ENCODE measurements at regions not wholly inside any gene's neighbourhood (a gene's known extent, or its start where the extent isn't known, plus 50 kb on each side); places are given as distances from the start of the nearest gene placed in this dataset.

DNA sequence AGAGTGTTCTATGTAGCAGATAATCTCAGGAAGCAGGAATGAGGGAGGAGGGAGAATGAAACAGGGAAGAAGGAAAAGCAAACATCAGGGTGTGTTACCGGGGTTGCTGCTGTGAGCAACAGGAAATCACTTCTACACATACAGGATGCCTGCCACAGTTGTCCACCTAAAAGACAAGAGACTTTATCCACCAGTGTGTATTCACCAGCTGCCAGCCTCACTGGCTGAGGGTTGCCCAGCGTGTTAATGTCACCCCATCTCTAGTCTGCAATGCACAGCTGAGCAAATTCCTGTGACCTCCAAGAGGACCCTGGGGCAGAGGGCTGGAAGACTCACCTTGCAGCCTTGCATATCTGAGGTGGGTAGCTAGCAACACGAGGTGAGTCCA, 183.7 kb downstream of the GPAM start:
- no peak for DNase-seq

DNA sequence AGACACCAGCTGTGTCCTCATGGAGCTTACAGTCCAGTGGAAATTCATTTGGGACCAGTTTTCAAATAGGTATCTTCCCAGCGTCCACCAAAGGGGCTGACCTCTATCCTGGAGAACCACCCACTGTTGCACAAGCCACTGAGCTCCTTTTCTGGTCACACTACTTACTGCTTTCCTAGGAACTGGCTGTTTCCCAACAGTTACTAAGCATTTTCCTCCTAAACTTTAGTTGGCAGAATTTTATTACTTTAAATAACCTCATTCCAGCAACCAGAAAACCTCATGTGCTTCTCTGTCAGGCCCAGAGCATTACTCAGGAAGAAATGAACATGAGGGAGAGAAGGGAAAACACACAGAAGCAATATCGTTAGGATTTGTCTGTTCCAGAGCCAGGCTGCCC, 183.1 kb downstream of the GPAM start:
- DNase-seq: no peak

DNA sequence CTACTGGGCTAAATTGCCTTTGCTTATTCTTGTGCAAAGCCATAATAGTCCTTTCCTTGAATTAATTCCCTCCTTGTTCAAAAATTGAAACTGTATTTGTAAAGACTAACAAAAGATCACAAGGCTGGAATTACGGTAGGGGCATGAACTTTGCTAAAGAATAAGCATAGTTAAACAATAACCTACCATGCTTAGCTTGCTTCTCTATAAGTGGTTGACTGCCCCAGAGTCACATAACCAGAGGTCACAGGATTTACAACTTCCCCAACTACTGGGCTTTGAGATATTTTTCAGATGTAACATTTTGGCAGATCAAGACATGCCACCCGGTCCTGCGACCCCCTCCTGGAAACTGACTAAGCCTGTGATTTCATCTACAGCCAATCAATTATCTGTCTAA, 181.4 kb downstream of the GPAM start:
- no peak for DNase-seq

DNA sequence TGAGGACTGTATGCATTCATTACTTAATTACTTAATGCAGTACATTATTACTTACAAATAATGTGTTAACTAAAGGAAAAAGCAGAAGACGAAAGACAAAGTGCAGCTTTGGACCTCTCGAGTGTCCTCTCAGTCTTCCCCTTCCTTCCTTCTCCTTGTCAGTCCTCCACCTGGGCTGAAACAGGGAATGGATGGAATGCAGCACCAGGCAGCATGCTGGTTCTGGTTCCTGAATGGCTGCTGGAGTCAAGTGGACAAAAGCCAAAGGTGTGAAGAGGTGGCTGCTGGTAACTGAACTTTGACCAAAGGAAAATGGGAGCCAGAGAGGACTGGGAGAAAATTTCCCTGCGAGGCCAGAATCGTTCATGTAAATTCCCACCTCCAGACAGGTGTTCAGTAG, 179.5 kb downstream of the GPAM start:
- DNase-seq: no peak

DNA sequence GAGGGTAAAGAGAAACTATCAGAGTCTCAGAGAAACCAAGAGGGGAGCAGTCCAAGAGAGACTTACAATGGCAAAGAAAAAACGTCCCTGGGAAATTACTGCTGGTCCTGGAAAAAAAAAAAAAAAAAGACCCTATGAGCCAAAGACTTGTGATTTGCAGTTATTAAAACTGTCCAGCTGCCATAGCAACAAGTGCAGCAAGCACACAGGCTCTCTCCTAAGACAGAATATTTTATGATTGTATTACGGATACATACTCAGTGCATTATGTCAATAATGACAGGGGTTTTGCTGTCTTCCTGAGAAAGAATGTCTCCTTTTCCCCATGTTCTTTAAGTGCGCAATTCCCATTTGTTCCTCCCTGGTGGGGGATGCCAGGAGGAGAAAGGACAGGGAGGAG, 178.5 kb downstream of the GPAM start:
- no peak for DNase-seq

DNA sequence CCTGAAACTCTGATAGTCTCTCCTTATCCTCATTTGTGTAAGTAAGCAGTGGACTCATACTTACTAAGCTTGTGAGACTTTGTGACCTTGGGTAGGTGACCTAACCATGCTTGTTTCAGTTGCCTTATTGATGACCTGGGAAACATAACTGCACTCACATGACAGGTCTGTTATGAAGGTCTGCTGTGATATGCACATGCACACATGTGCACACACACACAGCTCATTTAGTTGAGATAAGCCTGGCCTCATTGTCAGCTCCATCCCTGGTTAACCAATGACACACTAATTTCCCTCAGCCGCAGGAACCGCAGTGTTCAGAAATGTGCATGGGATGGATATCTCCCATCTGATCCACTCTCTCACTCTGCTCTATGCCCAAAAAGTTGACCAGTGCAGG, 177.2 kb downstream of the GPAM start:
- no peak for DNase-seq

DNA sequence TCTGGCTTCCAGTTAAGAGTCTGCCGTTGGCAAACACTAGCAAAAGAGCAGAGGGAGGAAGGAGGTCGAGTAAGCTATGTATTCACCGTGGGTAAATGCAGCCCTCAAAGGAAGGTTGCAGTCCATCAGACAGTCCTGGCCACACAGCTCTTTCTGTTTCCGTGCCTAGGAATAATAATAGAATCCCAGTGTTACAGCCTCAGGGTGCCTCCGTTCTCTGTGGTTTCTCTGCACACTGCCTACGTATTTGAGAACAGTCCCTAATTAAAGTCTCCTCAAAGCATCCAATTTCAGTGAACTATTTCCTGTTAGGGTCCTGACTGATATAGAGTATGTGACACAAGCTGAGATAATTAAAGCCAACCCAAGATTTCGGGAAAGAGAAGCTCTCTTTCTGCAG, 176.7 kb downstream of the GPAM start:
- no peak for DNase-seq

DNA sequence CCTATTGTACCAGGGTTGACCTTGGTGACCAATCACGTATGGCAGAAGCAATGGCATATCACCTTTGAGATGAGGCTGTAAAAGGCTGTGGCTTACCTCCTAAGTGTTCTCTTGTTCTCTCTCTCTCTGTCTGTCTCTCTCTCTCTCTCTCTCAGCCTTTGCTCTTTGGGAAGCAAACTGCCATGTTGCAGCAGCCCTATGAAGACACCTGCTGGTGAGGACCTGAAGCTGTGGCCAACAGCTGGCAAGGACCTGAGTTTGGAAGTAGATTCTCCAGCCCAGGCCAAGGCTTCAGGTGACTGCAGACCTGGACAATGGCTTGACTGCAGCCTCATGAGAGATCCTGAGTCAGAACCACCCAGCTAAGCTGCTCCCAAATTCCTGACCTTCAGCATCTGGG, 161.4 kb downstream of the GPAM start:
- no peak for DNase-seq

DNA sequence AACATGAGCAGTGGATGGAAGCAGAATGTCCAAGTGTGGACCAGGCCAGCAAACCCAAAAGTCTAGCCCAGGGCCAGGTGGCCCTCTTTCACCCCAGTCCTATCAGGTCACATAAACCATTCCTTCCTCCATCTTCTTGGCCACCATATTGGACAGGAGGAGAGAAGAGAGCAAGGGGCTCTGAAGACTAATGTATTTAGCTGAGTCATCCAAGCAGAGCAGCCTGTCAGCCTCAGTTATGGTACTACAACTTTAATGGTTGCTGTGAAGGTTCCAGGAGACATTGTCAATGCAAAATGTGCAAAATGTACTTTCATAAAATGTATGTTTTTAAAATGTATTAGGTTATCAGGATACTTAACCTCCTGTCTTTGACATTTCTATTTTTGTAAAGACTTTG, 159.5 kb downstream of the GPAM start:
- no peak for DNase-seq

DNA sequence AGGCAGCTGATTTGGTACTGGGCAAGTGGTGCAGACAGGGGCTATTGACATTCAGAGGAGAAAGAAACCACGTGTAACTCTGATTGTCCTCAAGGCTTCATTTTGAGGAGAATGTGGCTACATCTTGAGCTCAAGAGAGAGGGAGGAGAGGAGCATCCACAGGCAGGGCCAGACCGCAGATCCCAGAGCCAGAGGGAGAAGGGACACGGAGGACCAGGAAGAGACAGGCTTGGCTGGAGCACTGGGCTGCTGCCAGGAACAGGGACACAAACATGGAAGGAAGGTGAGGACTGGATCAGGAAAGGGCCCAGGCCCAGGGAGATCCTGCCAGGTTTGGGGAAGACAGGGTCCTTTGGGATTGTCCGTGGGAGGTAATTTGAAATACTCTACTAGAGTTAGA, 158.3 kb downstream of the GPAM start:
- no peak for DNase-seq

DNA sequence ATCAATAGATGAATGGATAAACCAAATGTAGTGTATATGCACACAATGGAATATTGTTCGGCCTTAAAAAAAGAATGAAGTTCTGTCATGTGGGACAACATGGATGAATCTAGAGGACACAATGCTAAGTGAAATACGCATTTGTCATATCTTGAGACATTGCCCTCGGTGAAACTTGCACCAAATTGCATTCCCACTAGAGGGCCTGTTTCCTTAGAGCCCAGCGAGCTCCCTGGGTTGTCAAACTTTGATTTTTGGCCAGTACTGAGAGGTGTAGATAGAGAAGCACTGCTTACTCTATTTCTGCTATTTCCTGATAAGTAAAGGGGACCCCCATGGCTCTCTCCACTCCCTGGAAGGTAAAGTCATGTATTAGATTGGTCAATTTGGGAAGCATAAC, 157.1 kb downstream of the GPAM start:
- no peak for DNase-seq

DNA sequence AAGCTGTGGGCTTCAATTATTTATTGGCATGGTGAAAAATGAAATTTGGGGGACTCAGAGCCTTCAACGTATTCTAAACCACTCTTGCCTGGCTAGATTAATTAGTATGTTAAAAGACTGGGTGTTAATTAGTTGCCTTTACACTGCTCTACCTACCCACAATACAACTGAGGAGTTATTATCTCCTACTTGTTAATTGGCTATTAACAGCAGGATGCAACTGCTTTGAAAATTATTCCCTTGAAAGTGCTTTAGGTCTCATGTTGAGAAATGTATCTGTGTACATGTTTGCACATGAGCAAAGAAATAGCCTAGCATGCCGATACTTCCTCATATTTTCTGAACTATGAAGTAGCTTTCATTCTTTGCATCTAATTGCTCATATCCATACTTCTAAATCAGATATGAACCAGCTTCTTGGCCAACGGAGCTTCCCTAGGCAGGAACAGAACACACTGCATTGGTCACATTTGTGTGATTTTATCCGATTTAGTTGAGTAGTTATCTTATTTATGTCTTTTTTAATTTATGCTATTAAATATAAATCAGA, 155.8 kb downstream of the GPAM start:
- DNase-seq: no peak

DNA sequence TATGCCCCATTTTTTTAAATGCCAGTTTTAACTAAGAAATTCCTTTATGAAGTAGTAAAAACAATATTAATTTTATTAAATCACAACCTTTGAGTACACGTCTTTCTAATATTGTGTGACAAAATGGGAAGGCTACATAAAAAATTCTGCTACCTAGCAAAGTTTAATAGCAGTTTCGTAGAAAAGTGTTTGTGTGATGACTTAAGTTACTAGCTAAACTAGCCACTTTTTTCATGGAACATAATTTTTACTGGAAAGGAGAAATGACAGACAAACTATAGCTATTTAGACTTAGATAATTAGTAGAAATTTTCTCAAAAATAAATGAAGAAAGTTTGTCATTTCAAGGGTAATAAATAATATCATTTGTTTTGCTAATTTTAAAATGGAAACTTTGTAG, 153.1 kb downstream of the GPAM start:
- no peak for DNase-seq

DNA sequence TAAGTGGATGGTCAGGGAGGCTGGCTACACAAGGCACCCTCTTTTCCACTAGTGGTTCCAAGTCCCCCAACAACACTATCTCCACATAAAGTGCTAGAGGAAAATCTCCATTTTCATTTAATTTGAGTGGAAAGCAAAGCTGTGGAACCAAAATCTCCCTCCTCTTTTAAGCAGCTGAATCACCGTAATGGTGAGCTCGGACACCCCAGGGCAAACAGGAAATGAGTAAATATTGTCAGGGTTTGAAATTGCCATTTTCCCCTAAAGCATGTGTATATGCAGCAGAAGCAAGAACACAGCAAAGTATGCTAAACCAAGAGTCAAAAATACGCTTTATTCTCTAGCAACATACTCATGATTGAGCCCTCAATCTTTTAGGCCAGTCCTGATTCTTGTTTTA, 143.7 kb downstream of the GPAM start:
- no peak for DNase-seq

DNA sequence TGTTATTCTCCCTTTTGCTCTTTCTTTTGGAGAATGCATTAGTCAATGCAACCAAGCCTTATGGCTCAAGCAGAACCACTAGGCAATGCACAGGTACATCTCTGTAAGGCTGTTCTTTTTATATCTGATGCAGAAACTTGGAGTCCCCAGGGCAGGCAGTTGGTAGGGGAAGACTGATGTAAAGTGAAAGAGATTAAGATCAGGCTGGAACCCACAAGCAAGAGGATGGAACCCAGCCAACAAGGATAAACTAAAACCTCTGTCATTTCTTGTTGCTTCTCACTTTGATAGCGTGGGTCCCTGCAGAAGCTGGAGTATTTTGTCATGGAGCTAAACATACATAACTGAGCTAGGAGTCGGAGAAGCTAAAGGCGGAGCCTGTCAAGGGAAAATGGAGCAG, 142.9 kb downstream of the GPAM start:
- no peak for DNase-seq

DNA sequence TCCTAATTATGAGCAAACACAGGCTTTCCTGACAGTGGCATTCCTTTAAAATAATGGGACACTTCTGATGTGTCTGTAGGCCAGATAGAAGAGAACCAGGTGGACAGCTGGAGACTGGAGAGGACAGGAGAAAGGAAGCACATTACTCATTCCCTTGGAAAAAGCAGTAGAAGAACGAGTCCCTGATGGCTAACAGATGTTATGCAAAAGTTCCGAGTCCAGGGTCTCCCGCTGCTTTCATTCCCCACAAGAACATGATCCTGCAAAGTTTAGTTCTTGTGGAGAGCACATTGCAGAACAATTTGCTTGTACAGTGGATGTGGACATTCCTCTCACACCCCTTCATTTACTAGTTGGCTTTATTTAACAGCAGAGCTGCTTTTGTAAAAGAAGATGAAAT, 137.6 kb downstream of the GPAM start:
- no peak for DNase-seq

DNA sequence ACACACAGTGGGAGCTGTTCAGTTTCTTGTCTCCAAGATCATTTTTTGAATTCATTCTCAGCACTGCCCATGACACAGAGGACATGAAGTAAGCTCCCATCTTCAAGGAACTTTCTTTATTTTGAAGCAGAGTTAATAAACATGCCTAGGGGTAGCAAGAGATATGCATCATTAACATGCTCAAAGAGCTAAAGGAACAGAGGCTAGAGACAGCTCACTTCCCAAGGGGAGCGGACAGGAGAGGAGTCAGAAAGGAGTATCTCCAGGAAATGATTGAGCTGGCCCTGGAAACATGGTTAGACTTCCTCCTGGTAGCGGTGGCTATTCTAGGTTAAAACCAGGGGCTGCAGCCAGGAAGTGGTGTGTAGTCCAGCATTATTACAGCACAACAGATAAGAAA, 135.9 kb downstream of the GPAM start:
- no peak for DNase-seq

DNA sequence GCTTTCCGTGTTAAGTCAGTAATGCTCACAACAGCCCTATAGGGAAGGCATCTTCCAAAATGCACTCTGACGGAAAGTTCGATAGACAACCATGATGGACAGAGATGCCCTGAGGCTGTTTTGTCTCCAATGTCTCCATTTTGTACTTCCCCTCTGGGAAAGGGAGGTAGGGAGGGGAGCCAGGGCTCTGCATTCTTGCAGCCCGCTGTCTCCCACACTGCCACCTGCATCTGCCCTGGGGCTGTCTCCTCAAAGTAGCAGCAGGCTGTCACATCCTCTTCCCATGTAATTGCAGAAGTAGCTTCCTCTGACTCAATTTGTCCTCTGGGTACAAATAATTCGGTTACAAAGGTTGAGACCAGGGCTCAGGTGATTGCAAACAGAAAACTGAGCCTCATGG, 131.4 kb downstream of the GPAM start:
- DNase-seq: no peak

DNA sequence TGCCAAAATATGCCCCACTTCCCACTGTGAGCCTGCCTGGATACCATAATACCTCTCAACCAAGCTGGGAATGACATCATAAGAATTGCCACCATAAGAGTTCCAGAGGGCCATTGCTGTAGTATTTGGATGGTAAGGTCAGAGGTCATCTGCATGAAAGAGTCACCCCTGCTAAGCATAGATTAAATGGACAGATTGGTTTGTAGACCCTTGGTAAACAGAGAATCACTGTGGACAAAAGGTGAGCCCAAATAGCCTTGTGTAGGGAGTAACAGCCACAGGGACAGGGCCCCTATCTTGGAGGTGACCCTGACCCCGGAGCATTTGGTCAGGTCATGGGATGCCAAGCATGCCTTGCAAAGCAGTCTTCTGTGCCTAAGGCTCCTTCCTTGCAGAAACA, 129.7 kb downstream of the GPAM start:
- DNase-seq: no peak

DNA sequence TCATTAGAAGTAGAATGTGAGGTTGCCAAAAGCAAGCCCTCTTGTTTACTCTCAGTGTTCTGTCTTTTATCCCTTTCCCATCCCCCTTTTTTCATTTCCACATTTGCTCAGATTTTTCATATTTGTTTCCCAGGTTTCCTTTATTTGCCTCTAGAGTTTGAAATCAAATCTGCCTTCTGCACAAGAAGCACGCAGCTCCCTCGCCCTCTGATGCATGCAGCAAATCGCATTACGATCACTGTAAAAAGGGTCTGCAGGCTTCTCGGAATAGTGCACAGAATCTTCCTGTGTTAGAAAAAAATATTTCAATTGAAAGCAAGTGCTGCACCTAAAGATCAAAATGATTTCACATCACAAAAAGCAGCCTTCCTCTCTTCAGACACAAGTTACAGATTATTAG, 129.0 kb downstream of the GPAM start:
- no peak for DNase-seq

DNA sequence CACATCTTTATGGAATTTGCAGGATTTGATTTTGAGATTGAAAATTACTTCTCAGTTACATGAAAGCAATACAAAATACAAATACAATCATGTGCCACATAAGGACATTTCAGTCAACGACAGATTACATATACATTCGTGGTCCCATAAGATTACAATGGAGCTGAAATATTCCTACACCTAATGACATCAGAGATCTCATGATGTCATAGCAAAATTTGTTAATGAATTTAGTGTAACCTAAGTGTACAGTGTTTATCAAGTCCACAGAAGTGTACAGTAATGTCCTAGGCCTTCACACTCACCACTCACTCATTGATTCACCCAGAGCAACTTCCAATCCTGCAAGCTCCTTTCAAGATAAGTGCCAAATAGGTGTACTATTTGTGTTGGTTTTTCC, 126.5 kb downstream of the GPAM start:
- no peak for DNase-seq

DNA sequence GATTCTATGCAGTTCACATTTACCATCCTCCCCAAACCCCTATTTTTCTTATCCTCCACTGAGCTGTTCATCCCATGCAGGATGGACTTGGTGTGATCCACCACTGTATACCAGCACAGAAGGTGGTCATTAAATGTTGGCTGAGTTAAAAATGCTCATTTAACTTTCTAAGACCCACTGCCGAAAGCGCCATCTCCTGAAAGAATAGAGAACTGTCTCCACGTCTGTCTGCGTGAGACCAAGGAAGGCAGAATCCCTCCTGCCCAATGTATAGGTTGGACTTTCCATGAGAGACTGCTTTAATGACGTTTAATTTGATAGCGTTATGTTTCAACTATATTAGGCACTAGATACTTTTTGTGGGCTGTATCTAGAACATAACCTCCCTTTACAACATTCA, 124.3 kb downstream of the GPAM start:
- no peak for DNase-seq

DNA sequence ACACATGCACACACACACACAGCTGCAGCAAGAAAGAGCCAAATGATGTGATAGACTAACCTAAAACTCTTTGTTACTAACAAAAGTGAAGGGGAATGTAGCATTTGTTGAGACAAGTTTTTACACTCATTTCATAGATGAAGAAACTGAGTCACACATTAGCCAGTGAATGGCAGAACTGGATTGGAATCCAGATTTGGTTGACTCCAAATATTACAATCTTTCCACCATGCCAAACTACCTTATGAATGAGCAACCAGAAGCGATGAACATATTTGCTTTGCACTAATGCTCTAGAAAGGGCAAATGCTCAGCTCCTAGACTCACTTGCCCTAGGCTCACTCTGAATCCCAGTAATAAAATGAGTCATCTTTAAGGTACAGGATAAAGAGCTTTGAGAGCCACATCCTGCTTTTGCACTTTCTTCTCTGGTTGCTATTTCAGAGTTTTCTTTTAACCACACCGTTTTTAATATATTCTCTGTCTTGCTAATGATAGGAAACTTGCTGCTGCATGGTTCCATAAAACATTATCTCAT, 111.9 kb downstream of the GPAM start:
- DNase-seq: no peak

DNA sequence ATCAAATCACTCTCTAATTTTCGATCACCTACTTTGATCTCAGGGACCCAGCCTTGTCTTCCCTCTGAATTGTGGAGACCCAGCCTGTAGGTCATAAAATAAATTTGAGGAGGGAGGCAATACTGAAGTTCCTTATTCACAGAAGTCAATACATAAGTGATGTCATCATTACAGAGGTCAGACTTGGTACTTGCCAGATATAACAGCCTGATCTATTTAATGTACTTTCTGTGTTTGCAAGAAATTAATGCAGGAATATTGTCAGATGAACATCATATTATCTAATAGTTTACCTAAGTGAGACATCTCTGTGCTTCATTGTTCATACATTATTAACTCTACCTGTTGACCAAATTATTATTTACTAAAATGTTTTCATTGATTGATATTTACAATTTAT, 105.6 kb downstream of the GPAM start:
- DNase-seq: no peak

DNA sequence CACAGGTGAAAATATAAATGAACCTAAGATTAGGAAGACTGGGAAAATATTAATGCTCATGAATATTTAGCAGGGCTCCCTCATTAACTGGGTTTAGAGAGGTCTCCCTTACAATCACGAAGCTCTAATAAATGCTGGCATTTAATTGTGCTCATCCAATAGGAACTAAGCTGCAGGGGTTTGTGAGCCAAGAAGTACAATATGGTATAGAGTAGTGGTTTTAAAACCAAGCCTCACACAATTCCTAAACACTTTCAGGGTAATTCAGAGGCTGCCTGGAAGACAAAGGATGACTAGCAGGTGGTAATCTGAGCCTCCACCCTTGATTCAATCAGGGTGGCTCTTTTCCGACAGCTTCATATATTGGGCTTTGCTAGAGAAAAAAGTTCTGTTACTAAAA, 103.3 kb downstream of the GPAM start:
- DNase-seq: no peak

DNA sequence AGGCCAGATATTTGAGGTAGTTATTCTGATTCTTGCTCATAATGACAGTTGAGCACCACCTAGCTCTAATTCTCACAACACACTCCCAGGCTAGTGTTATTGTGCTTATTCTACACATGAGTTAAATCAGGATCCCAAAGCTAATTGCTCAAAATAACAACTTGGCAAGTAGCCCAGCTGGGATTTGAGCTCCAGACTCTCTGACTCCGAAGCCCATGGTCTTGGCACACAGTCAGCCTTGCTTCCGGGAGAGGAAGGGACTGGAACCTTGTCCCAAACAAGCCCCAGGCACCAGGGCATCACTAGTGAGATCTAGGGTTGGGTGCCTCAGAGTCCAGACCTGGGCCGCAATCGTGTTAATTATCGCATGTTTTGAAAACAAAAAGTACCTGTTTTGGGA, 101.4 kb downstream of the GPAM start:
- no peak for DNase-seq

Measured in bone marrow (tissue), 2 donors.